Pancreas (tissue), 10 donors: ENCODE measurements at regions not wholly inside any gene's neighbourhood (a gene's known extent, or its start where the extent isn't known, plus 50 kb on each side); places are given as distances from the start of the nearest gene placed in this dataset.

Experiments
- ATAC-seq, 4 donors: fragments of 200-7000 bp; cut with Tn5 transposase; one replicate each; pipeline versions ENCODE4 v1.8.0 to v1.9.1; 2020; ENCODE audit warnings: mild to moderate bottlenecking in 4 of 4, moderate library complexity in 4 of 4
- DNase-seq, 6 donors: peaks; one replicate each; pipeline ENCODE4 v3.0.0-alpha.2; 2020
- FAIRE-seq: peaks from 2 replicates; lab custom pipeline; 2012; peaks lifted over from hg19 to GRCh38; lab: Jason Lieb, UNC
- H3K27ac ChIP-seq, 4 donors: fragments of 200-600 bp; sonication (generic); 1 replicate in 3 of 4; 2 replicates in 1 of 4; pipeline versions ENCODE4 v1.5.0 to v1.8.0; 2020
- H3K27me3 ChIP-seq, 4 donors: fragments of 200-600 bp; one replicate each; pipeline ENCODE4 v1.8.0; 2021
- H3K36me3 ChIP-seq, 3 donors: fragments of 200-600 bp; sonication (generic) in 1 of 3; one replicate each; pipeline versions ENCODE4 v1.5.0 to v1.8.0; 2020 to 2021
- H3K4me1 ChIP-seq, 3 donors: fragments of 200-600 bp; one replicate each; pipeline ENCODE4 v1.8.0; 2021
- H3K4me3 ChIP-seq, 4 donors: fragments of 200-600 bp; sonication (generic) in 2 of 4; one replicate each; pipeline versions ENCODE4 v1.5.0 to v1.8.0; 2020 to 2021
- H3K9me3 ChIP-seq, 4 donors: fragments of 200-600 bp; one replicate each; pipeline ENCODE4 v1.8.0; 2021
- WGBS, 2 donors: extraction: QIAGEN DNeasy Blood & Tissue Kit; methylation state at CpG; one replicate each; pipeline ENCODE4 v1.1.7; 2013; 5-methylcytosine and 5-hydroxymethylcytosine counted together
- intact Hi-C, 3 donors: fragments of 100-400 bp; cut with DNase I; formaldehyde crosslinking; loops; one replicate each; pipeline versions ENCODE4 v1.11.1 to v1.14.2; 2022
- TF ChIP-seq, protein P1 (sequence below), 4 donors: fragments of 200-600 bp; sonication (generic) in 3 of 4; IDR thresholded peaks; one replicate each; pipeline versions ENCODE4 v1.5.0 to v1.8.0; 2021; ENCODE audit warnings: antibody characterized with exemption in 4 of 4
- donor health status: healthy with polysubstance abuse.
- donor health status: DM: no; HTN: no; CAD: no; lungs with moderate emphysema.
- donor health status: DM: no; HTN: no; CAD: no.
- donor health status: control.
- donor health status: control.
- donor health status: Bipolar disorder and iron deficiency.
- donor health status: DM: yes; HTN: yes; CAD: no.
- donor health status: DM: no; HTN: no; CAD: no.
- donor health status: DM: no; HTN: no; CAD: no.
- donor health status: DM: yes; HTN: yes; CAD: no.

DNA sequence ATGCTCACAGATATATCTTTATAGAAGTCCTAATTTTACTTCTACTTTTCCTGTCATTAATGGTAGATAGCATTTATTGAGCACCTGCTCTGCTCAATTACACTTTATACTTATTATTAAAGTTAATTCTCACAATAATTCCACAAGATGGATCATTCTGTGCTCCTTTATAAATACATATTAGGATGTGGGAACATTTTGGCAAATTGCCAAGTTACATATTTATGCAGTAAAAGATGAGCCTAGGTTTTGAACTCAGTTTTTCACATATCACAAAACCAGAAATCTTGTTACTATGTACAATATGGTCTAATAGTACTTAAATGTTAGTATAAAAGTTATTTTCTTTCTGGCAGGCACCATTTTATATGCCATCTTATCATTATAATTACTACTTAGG lies 895.0 kb upstream of the B3GALT2 start:
- Histone ChIP-seq H3K36me3 (no peaks in the 10 kb centered on the region), H3K9me3 (no peaks in the 10 kb centered on the region), H3K27me3 (no peaks in the 10 kb centered on the region), H3K27ac (no peak overlapping the region), H3K4me3 (no peak overlapping the region), H3K4me1 (no peaks in the 10 kb centered on the region)
- no peak for DNase-seq
- intact Hi-C loops, result no loop called here
- peak; percentile 9 for FAIRE-seq
- ATAC-seq, result no peak
- TF ChIP-seq, protein P1, sequence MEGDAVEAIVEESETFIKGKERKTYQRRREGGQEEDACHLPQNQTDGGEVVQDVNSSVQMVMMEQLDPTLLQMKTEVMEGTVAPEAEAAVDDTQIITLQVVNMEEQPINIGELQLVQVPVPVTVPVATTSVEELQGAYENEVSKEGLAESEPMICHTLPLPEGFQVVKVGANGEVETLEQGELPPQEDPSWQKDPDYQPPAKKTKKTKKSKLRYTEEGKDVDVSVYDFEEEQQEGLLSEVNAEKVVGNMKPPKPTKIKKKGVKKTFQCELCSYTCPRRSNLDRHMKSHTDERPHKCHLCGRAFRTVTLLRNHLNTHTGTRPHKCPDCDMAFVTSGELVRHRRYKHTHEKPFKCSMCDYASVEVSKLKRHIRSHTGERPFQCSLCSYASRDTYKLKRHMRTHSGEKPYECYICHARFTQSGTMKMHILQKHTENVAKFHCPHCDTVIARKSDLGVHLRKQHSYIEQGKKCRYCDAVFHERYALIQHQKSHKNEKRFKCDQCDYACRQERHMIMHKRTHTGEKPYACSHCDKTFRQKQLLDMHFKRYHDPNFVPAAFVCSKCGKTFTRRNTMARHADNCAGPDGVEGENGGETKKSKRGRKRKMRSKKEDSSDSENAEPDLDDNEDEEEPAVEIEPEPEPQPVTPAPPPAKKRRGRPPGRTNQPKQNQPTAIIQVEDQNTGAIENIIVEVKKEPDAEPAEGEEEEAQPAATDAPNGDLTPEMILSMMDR (IDR thresholded peaks at IDR 0.05), result no peak

DNA sequence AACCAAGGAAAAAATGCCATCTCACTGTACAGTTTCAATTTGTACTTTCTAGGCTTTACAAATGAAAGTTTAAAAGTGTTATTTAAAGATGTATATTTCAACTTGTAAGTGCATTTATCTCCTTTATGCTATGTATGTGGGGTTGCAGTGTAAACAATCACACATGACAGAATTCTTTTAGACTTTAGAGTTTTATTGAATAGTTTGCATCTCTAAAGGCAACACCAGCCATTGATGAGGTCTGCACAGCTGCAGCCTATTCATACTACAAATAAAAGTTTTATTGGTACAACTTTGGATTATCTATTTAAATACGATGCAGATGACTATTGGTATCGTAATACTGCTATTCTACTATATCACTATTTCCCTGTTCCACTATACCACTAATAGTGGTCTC lies 894.4 kb upstream of the B3GALT2 start:
- Histone ChIP-seq H3K4me1 (no peaks in the 10 kb centered on the region), H3K9me3 (no peaks in the 10 kb centered on the region), H3K27ac (no peak overlapping the region), H3K36me3 (no peaks in the 10 kb centered on the region), H3K27me3 (no peaks in the 10 kb centered on the region), H3K4me3 (no peak overlapping the region)
- WGBS, 2 donors, result 92 to 99% methylated on average over 2 of the region's 2 CpGs
- DNase-seq (no peak), ATAC-seq (no peak), FAIRE-seq (no peak)
- TF ChIP-seq, protein P1 (IDR thresholded peaks at IDR 0.05), result no peak
- intact Hi-C loops, result no loop called here

DNA sequence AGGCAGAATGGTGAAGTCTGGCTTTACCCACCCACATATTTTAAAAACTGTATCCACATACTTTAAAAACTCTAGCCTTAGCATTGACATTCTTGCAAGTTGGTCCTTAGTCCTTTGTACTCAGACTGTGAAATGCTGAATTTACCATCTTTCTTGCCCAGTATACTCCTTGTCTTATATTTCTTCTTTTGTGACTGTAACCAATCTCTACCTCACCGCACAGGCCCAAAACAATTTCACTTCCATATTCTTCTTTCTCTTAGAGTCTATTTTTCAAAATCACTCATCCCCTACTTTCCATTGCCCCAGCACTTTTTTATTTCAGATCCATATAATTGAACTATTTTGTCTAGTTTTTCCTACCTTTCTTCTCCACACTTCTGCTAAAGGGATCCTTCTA lies 892.4 kb upstream of the B3GALT2 start:
- no peak for ATAC-seq
- no peaks in the 10 kb centered on the region for H3K9me3 ChIP-seq
- no peak for DNase-seq
- no peaks in the 10 kb centered on the region for H3K36me3 ChIP-seq
- intact Hi-C loops, result no loop called here
- H3K27ac ChIP-seq, result no peak overlapping the region
- no peak overlapping the region for H3K4me3 ChIP-seq
- no peaks in the 10 kb centered on the region for H3K27me3 ChIP-seq
- no peaks in the 10 kb centered on the region for H3K4me1 ChIP-seq
- 88 to 95% methylated on average over 1 of the region's 1 CpG for WGBS, 2 donors
- FAIRE-seq, result no peak
- TF ChIP-seq, protein P1 (IDR thresholded peaks at IDR 0.05), result no peak

DNA sequence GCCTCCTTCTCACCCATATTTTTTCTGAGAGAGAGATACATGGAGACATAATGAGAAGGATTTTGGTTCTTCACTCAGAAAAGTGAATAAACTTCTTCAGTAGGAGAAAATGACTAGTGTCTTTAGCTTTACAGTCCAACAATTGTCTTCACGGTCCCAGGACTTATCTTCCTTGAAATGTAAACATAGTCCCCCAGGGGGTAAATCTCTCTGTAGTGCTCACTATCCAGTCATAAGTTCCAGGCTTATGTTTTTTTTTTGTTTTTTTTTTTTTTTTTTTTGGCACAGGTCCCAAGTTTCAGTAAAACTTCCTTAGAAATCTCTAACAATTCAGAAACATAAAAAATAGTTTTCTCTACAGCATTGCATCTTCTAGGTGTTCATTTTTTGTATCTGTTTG lies 890.2 kb upstream of the B3GALT2 start:
- TF ChIP-seq, protein P1 (IDR thresholded peaks at IDR 0.05), result no peak

DNA sequence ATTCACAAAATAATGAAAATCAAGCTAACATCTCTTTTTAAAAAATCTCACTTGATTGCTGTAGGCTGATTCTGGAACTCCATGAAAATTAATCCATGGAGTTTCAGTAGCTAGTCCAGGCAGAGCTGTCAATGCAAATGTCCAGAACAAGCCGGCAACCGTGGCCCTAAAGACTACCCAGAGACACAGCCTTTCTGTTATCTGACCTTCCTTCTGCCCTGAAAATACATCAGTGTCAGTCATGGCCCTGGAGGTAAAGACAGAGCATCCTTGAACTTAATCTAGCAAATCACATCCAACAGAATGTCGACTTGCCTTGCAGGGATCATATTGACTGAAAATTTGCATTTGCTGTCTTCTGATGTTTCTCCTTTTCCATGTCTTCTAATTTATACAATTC lies 887.4 kb upstream of the B3GALT2 start:
- FAIRE-seq, result no peak
- H3K27ac ChIP-seq, result no peak overlapping the region
- no peak for ATAC-seq

More for the DNA sequence above, 890.2 kb upstream of the B3GALT2 start:
- 0 to 6% methylated on average over 1 of the region's 1 CpG for WGBS, 2 donors
- H3K36me3 ChIP-seq, result no peaks in the 10 kb centered on the region
- H3K27me3 ChIP-seq, result no peaks in the 10 kb centered on the region
- H3K9me3 ChIP-seq, result no peaks in the 10 kb centered on the region
- ATAC-seq, result no peak
- no peak overlapping the region for H3K27ac ChIP-seq
- DNase-seq, result no peak
- no peak for FAIRE-seq
- H3K4me1 ChIP-seq, result no peaks in the 10 kb centered on the region
- intact Hi-C loops, result no loop called here
- H3K4me3 ChIP-seq, result no peak overlapping the region

More for the DNA sequence above, 887.4 kb upstream of the B3GALT2 start:
- Histone ChIP-seq H3K4me3 (no peak overlapping the region), H3K9me3 (no peaks in the 10 kb centered on the region), H3K27me3 (no peaks in the 10 kb centered on the region), H3K4me1 (no peaks in the 10 kb centered on the region), H3K36me3 (no peaks in the 10 kb centered on the region)
- 36 to 37% methylated on average over 3 of the region's 3 CpGs for WGBS, 2 donors
- intact Hi-C loops, result no loop called here
- DNase-seq, result no peak
- TF ChIP-seq, protein P1 (IDR thresholded peaks at IDR 0.05), result no peak
